Effector CD8-positive, alpha-beta T cell (primary cell): ENCODE measurements at regions not wholly inside any gene's neighbourhood (a gene's known extent, or its start where the extent isn't known, plus 50 kb on each side); places are given as distances from the start of the nearest gene placed in this dataset.

ENCODE experiments used
- DNase-seq: peaks from one replicate; lab custom pipeline; 2025; lab: John Stamatoyannopoulos, UW

DNA sequence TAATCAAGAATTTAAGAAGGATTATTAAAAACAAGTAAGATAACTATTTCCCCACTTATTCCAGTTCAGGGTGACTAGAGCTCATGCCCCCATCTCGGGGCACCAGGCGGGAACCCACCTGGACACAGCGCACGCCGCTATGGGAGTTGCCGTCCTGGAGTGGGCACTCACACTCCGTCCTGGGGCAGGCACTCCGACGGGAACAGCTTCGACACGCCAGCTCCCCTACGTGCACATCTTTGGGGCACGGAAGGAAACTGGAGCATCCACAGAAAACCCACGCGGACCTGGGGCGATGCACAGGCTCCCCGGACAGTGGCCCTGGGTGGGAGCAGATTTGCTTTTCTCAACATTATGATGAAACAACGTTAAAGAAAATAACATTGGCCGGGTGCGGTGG, 52.0 kb upstream of the GATA5 start:
- DNase-seq: no peak

DNA sequence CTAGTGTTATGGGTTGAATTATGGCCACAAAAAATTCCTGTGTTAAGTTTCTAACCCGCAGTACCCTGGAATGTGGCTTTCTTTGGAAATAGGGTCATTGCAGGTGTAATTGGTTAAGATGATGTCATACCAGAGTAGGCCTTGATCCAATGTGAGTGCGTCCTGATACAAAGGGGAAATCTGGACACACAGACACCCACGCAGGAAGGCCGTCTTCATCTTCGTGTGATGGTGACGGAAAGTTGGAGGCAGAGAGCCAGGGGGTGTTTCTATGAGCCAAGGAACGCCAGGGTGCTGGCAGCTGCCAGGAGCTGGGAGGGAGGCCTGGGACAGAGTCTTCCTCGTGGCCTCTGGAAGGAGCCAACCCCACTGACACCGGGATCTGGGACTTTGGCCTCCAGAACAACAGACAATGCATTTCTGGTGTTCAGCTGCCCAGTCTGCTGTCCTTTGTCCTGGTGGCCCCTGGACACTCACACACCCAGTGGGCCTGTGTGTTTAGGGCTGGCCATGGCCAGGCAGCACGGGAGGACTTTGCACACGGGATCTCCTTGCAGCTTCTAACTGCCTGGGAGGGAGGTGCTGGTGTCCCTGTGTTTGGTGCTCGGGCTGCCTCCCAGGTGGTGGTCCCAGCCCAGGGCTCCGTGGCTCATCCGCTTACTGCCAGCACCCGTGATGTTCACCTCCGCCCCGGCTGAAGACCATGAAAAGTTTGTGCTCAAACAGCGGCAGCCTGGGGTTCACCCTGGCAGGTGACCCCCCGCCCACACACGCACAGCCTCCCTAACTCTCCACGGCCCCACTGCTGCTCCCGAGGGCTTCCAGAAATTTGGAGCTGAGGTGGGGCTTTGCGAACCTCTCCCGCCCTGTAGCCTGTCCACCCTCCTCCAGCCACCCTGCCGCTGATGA, 53.4 kb upstream of the GATA5 start:
- no peak for DNase-seq

DNA sequence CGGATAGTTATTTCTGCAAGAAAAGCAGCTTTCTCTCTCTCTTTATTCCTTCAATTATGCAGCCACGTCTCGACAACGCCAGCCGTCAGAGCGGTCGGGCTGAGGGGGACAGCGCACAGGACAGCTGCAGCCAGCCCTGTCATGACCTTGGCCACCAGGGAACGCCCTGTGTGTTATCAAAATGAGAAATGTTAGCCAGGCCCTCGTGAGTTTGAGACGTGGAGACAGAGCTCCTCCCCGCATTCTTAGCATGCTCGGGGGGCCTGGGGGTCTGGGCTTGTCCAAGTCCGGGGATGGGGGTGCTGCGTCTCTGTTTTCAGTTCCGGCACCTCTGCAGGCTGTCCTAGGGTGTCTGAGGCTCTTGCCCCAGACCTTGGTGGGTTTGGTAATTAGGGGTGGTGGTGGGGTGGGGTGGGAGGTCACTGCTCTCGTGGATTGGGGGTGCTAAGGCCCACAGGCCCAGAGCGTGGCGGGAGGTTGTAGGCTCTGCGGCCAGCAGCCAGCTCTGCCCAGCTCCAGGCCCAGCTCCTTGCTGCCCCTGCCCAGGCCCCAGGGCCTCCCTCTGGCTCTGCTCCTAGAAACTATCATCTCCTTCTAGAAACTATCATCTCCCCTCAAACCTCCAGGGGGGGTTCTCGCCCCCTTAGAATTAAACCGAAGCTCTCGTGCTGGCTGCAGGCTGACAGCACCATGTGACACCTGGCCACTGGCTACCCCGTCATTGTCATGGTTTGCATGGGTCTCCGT, 54.3 kb upstream of the GATA5 start:
- no peak for DNase-seq

DNA sequence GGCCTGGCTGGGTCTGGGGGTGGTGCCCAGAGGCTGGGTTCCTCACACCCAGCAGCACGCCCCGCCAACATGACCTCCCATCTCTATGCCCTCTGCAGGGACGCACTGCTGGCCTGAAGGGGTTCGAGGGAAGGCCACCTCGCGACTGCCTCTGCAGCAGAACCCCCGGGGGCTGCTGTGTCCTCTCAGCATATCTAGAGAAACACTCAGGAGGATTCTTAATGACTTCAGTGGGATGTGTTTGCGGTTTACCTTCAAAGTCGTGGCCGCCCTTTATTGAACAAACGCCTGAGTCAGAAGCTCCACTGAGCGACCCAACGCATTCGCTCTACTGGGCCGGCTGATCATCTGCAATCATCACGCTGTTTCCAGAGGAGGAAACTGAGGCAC, 54.8 kb upstream of the GATA5 start:
- no peak for DNase-seq

DNA sequence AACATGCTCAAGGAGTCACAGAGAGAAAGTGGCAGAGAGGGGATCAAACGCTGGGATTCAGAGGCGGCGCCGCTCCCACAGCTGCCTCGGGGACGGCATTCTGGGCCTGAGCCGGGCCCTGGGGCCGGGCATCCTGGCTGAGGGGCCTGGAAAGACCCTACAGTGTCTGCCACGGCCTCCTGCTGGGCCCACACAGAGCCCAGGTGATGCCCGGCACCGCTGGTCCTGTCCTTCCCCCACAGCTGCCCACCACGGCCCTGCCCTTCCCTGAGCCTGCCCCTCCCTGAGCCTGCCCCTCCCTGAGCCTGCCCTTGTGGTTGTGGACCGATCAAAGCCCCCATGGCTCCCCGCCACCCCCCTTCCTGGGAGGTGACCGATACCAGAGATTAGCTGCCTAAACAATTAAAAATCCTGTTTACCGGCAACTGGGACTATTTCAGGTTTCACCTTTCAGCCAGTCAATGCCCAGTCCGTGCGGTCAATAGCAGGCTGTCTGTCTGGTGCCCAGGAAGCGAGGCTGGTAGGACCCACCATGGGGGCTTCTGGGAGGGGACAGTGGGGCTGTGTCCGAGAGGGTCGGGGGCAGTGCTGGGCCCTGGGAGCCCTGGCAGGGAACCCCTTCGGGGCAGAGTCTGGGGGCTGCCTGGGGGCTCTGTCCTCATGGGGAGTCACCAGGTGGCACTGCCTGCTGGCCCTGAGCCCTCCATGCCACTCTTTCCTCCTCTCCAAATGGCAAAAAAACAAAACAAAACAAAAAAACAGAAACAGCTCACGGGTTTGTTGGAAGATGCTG, 55.4 kb upstream of the GATA5 start:
- DNase-seq: no peak

DNA sequence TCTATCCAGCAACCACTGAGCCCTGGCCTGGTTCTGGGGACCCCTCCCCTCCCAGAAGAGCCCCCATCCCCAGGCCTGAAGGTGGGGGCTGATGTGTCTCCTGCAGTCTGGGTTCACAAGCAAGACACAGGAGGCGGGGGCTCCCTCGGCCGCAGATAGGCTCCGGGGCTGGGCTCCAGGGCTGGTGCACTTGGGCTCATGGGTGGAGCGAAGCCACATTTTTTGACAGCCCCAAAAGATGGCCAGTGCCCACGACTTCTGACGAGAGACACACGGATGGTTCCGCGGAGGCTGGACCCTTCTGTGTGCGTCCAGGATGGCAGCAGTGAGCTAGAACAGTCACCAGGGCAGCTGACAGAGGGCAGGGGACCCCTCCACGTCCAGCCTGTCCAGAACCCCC, 57.1 kb upstream of the GATA5 start:
- no peak for DNase-seq

DNA sequence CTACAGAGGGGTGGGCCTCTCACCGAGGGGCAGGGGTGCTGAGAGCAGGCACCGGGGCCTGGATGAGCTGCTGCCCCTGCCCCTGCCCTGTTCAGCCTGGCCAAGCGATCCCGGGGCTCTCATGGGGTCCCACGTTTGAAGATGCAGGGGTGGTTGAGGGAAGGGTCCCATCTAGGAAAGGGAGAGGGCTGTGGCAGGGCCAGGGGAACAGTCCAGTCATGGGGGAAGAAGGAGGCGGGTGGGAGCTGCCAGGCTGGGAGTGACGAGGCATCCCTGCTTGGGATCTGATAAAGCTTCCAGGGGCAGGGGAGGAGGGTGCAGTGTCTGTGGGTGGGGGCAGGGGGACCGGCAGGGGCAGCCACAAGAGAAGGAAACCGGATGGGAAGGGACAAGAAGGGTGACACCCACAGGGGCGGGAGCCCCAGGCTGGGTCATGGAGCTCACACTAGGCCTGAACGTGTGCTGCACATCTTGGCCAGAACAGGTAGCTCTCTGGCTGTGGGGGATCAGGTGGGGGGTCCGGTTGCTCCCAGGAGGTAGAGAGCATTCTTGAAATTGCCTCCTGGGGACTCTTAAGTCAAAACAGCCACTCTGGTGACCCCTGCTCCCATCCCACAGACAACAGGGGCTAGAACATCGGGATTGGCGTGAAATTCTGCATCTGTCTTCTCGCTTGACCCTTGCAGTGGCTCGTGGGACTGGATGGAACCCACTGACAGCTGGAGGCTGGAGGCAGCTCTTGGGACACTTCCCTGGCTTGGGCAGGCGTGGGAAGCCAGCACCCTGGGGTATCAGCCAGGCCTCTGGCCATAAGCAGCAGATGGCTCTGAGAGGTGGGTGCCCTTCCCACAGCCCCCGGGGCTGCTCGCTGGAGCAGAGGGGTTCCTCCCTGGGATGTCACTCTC, 58.0 kb upstream of the GATA5 start:
- DNase-seq: no peak

DNA sequence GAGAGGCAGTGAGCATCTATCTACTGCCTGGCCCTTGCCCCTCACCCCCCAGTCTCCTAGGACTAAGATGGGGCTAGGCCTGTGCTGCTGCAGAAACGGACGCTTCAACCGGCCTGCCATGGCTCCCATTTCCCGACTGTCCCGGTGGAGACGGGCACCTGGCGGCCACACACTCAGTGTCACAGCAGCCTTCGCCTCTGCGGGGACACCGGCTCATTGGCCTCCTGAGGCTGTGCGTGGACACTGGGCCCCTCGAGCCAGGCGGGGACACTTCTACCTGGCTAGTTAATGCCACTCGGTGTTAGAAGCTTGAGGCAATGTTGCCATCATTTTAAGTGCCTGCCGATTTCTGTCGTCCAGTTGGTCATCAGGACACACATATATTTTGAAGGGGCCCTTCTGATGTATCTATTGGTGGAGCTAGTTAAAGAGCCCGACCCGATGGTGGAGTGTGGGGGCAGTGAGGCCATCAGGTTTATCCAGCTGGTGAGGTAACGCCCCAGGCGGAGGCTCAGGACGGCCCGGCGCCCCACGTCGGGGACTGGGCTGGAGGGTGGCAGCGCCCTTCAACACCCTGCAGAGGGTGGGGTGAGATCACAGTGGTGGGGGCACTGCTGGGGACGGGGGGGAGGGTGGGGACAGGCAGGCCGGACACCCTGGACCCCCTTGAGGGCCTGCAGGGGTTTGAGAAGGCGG, 58.9 kb upstream of the GATA5 start:
- no peak for DNase-seq

DNA sequence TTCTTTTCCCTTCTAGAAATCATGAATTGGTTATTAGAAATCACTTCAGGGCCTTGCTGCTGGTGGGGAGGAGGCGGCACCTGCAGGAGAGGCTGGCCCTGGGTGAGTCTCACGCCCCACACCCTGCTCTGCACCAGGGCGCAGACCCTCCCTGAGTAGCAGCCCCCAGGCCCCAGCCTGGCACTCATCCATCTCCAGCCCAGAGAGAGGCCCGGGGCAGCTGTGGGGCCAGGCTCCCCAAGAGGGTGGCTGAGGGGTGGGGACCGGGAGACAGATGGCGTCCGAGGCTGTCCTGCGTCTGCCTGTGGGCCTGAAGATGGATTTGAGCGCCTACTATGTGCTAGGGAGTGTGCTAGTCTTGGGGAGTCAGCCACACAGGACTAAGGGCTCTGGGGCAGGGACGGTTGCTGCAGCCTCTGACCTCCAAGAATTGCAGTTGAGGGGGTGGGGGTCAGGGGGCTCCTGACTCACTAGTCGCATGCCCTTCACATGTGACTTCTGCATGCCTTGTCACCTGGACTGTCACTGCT, 59.6 kb upstream of the GATA5 start:
- DNase-seq: no peak

GRCh38 chr20:62535964-62536363, 60.2 kb upstream of the GATA5 start:
- DNase-seq: no peak

DNA sequence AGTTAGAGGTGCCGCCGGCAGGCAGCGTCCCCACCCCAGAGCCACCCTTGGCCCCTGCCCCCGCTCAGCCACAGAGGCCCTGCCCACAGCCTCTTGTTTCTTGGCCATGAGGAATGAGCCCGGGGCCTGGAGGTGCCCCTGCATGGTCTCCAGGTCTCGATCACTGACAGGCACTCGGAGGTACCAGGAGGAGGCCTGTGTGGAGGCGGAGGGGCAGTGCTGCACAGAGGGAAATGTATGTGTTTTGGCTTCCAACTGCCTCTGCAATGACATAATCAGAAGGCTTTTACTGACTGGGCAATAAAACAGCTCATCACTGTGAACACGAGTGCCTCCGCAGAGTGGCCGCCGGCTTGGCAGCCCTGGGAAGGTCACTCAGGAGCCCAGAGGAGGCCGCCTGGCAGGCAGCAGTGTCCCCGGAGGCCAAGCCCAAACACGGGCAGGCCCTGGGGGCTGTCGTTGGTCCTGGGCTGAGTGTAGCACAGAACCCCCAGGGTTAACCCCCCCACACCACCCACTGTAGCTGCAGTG, 61.1 kb upstream of the GATA5 start:
- no peak for DNase-seq

GRCh38 chr20:62537649-62538292, 62.0 kb upstream of the GATA5 start:
- no peak for DNase-seq

- no peak for DNase-seq
Measured at GRCh38 chr20:62539198-62540045, 63.6 kb upstream of the GATA5 start.

DNA sequence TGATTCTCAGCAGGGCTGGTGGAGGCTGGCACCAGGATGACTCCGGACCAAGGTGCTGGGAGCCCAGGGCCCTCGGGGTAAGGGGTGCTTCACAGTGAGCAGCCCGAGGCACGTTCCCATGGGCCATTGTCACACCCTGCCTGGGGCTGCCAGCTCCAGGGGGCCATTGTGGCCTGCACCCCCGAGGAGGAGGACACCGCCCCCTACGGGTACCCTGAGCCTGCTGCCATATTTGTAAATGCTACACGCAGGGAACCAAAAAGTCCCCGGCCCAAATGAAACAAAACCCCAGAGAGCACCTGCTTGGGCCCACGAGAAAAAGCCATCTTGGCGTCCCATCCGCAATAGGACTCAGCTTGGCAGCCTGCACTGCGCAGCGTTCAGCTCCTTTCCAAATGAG, 64.7 kb upstream of the GATA5 start:
- no peak for DNase-seq

- DNase-seq: no peak
Measured at GRCh38 chr20:62542862-62543261, 67.1 kb upstream of the GATA5 start.

GRCh38 chr20:62543470-62544302, 67.9 kb upstream of the GATA5 start:
- DNase-seq: no peak

DNA sequence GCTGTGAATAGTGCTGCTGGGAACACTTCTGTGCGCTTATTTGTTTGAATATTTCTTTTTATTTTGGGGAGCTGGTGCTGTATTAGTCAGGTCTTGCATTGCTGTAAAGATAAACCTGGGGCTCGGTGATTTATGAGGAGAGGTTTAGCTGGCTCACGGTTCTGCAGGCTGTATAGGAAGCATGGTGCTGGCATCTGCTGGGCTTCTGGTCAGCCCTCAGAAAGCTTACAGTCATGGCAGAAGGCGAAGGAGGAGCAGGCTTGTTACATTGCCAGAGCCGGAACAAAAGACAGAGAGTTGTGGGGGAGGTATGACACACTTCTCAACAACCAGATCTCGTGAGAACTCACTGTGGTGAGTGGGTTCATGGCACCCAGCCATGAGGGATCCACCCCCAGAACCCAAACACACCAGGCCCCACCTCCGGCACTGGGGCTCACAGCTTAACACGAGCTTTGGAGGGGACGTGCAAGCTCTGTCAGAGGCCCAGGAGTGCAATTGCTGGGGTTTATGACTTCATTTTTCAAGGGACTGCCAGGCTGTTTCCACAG, 68.8 kb upstream of the GATA5 start:
- no peak for DNase-seq

- no peak for DNase-seq
Measured at GRCh38 chr20:62545271-62545670, 69.5 kb upstream of the GATA5 start.
